Testis (tissue), 2 donors: ENCODE measurements at regions not wholly inside any gene's neighbourhood (a gene's known extent, or its start where the extent isn't known, plus 50 kb on each side); places are given as distances from the start of the nearest gene placed in this dataset.

Experiments used
- CTCF ChIP-seq, 3 experiments: fragments of 450-650 bp in 2 of 3; fragments of 200-600 bp in 1 of 3; sonication (generic) in 1 of 3; IDR thresholded peaks; one replicate each; pipeline ENCODE4 v1.5.1; 2016 to 2019; ENCODE audit warnings: antibody characterized with exemption in 3 of 3, mild to moderate bottlenecking in 2 of 3, moderate library complexity in 1 of 3
- POLR2A ChIP-seq: fragments of 450-650 bp; IDR thresholded peaks from one replicate; pipeline ENCODE4 v1.6.1; 2017; ENCODE audit warnings: antibody characterized with exemption, mild to moderate bottlenecking, moderate library complexity

GRCh38 chr6:6377621-6378020 lies 57.2 kb upstream of the F13A1 start:
- no peak for TF ChIP-seq CTCF (IDR thresholded peaks at IDR 0.05)
- no peak for TF ChIP-seq POLR2A
